ENCODE measurements at regions not wholly inside any gene's neighbourhood (a gene's known extent, or its start where the extent isn't known, plus 50 kb on each side); places are given as distances from the start of the nearest gene placed in this dataset.

DNA sequence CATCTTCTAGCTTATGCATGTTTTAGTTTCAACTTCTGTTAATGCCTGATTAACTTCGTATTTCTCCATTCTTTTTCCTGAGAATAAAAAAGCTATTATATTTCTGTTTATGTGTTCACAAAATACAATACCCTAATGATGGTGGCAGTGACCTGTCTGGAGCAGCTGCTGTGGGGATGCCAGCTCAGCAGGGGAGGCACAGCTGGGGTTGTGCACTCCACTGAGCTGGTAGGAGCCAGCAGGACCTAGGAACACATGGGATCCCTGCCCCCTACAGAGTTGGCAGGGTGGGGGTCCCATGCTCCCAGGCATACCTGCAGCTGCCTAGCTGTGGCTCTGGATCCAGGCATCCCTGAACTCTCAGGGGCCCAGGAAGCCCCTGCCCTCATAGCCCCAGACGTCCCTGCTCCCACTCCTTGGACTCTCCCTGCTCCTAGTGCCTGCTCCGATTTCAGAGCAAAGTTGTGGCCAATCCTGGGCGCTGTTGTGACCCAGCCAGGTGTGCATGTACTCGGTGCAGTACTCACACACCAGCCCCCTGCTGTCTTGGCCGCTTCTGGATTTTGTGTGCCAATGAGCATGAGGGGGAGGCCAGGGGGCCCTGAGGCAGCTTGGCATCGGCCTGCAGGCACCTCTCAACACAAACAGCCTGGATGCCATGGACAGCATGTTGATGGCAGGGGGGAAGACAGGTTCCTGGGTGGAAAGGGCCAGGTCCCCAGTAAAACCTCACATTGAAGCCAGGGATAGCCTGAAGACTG is 546.0 kb downstream of the ZNF804A start:
- TF ChIP-seq, protein P1, sequence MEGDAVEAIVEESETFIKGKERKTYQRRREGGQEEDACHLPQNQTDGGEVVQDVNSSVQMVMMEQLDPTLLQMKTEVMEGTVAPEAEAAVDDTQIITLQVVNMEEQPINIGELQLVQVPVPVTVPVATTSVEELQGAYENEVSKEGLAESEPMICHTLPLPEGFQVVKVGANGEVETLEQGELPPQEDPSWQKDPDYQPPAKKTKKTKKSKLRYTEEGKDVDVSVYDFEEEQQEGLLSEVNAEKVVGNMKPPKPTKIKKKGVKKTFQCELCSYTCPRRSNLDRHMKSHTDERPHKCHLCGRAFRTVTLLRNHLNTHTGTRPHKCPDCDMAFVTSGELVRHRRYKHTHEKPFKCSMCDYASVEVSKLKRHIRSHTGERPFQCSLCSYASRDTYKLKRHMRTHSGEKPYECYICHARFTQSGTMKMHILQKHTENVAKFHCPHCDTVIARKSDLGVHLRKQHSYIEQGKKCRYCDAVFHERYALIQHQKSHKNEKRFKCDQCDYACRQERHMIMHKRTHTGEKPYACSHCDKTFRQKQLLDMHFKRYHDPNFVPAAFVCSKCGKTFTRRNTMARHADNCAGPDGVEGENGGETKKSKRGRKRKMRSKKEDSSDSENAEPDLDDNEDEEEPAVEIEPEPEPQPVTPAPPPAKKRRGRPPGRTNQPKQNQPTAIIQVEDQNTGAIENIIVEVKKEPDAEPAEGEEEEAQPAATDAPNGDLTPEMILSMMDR (IDR thresholded peaks at IDR 0.05), result no peak
- TF ChIP-seq EP300 (IDR thresholded peaks at IDR 0.05), result no peak
